Heart left ventricle (tissue), 13 donors: ENCODE measurements at regions not wholly inside any gene's neighbourhood (a gene's known extent, or its start where the extent isn't known, plus 50 kb on each side); places are given as distances from the start of the nearest gene placed in this dataset.

Experiments
- CTCF ChIP-seq, 12 donors: fragments of 200-600 bp; sonication (generic) in 4 of 12; IDR thresholded peaks; one replicate each; pipeline versions ENCODE4 v1.5.0 to v1.8.0; 2018 to 2022; ENCODE audit warnings: antibody characterized with exemption in 12 of 12, mild to moderate bottlenecking in 5 of 12
- POLR2A ChIP-seq, 2 donors: fragments of 450-650 bp; IDR thresholded peaks; one replicate each; pipeline ENCODE4 v1.6.1; 2017; ENCODE audit warnings: antibody characterized with exemption in 2 of 2, mild to moderate bottlenecking in 2 of 2, moderate library complexity in 2 of 2
- donor health status: ischemic (EF 13 %, LVEDD 7.1; RV severe dilation, severe dysfunction).
- donor health status: DM: no; HTN: yes; CAD: no.
- donor health status: DM: no; HTN: no; CAD: no.
- donor health status: ischemic (EF 25% LVEDD 6.9; RV normal size, moderate dysfunction).
- donor health status: ischemic (EF 25% LVEDD 5.7; RV mildly dilated, moderate dysfunction).
- donor health status: ischemic (EF 35%, LVEDD 5.7; RV mildly dilated, moderate dysfunction).
- donor health status: nonischemic (EF 11% LVEDD 7.7; RV severe dilation, severe dysfunction).
- donor health status: DM: yes; HTN: yes; CAD: no.
- donor health status: PGD.
- donor health status: ischemic (EF 29% LVEDD 5.4; RV normal size, mild dysfunction).
- donor health status: nonischemic (EF 23%, LVEDD 6.1; RV moderate dilation, normal function).

GRCh38 chr1:79585801-79586200 lies 579.3 kb upstream of the ADGRL4 start:
- TF ChIP-seq POLR2A (IDR thresholded peaks at IDR 0.05) (no peak), CTCF (IDR thresholded peaks at IDR 0.05) (no peak)
